HG03354 (cell line): ENCODE measurements at regions not wholly inside any gene's neighbourhood (a gene's known extent, or its start where the extent isn't known, plus 50 kb on each side); places are given as distances from the start of the nearest gene placed in this dataset.

Experiments used
- ATAC-seq: cut with Tn5 transposase; IDR thresholded peaks from one replicate; pipeline ENCODE4 v1.9.1; 2021; ENCODE audit warnings: mild to moderate bottlenecking; ENCODE audit not compliant: unreplicated experiment, poor library complexity, severe bottlenecking

DNA sequence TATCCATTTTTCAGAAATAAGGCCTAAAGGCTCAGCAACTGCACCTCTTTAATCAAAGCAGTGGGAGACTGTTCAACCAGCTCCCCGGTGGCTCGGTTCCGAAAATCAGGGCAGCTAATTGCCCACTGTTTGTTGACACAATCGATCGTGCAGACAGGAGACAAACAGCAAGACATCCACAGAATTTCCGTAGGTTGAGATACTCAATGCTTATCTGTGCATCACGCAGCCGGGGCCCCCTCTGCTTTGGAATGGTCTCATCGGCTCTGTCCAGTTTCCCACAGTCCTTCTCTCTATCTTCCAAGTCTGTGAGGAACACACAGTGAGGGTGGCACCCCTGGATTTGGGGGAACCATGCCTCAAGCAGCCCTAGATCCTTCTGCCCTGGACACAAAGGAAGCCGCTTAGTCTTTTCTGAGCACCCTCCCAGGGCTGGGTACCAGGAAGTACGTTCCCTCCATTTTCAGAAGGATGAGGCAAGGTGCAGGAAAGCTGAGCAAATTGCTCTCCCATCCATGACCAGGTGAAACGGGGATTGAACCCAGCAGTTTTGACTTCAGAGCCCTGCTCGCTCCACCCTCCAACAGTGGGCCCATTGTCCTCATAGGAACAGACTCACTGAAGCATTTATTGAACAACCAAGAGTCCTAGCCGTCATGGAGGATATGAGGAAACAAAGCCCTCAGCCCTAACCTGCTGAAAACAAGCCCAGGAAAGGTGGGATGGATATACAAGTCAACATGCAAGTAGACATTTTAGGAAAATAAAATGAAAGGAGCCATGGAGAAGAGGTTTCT, 70.7 kb downstream of the C16orf95 start:
- no peak for ATAC-seq

DNA sequence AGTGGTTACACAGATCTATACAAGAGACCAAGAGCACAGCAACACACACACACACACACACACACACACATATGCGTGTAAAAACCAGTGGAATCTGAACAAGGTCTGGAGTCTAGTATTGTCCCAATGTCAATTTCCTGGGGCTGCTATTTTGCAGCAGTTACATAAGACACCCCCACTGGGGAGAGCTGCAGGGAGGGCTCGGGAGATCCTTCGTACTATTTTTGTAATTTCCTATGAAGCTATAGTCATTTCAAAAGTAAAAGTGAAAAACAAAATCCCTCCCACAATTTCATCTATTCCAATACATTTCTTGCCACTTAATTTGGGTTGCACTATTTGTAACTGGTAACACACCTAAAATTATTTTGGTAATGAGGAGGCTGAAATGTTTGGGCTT, 68.5 kb downstream of the C16orf95 start:
- no peak for ATAC-seq

DNA sequence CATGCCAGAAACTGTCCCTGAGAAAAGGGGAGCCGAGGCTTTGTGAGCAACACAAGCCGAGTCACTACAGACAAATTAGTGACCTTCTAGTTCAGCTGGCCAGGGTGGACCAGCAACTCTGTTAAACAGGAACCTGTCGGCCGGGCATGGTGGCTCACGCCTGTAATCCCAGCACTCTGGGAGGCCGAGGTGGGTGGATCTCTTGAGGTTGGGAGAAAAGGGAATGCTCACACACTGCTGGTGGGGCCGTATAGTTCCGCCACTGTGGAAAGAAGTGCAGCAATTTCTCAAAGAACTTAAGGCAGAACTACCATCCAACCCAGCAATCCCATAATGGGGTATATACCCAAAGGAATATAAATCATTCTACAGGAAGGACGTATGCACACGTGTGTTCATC, 67.8 kb downstream of the C16orf95 start:
- ATAC-seq: no peak

DNA sequence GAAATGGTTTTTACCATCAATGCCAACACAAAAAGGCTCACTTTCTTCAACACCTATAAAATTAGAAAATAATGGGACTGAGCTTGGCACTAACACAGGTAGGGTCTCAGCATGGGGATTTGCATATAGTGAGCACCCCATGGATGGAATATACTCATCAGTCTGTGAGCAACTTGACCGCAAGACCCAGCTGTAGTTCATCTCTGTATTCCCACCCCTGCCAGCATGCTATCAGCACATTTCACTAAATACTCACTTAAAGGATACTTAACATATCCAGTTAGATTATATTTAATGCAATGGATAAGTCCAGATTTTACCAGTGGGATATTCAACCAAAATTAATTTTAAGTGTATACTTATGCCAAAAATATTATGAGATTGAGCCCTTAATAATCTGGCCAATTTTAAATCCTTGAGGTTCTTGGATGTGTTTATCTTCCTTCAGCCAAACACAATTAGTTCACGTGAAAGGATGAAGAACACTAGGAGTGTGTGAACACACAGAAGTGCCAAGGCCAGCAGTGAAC, 66.7 kb downstream of the C16orf95 start:
- ATAC-seq: no peak

DNA sequence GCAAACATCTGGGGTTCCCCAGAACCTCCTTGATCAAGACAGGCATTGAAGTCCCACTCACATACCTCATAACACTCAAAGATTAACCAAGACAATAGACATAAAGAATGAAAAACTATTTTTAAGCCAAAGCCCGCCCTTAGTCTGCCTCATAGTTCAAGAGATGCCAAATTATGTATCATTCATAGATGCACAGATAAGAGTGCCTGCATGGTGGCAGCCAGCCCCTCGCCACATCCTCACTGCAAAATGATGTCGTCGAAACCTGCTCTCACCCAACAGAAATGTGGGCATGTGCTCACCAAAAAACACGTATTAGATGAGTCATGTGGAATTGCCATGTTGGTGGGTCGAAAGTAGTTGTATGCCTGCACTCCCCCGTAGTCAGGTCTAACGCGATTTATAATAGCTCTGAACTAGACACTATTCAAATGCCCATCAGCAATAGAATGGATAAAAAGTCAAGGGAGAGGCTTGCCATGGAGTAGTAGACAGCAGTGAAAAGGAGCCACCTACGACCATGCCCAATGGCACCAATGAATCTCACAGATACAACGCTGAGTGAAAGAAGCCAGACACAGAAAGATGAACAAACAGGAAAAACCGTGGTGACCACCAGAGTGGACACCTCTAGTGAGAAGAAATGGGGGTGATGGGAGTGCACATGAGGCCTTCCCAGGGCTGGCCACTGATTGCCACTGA, 64.8 kb downstream of the C16orf95 start:
- no peak for ATAC-seq
